GM19043 (cell line): ENCODE measurements at regions not wholly inside any gene's neighbourhood (a gene's known extent, or its start where the extent isn't known, plus 50 kb on each side); places are given as distances from the start of the nearest gene placed in this dataset.
A peak's percentile ranks its signal among the peaks of the same experiment; 100 is the strongest.

Experiments used
- ATAC-seq: cut with Tn5 transposase; IDR thresholded peaks from one replicate; pipeline ENCODE4 v1.9.1; 2021; ENCODE audit warnings: low read depth; ENCODE audit not compliant: unreplicated experiment

- no peak for ATAC-seq
These were observed 240.7 kb downstream of the LPIN1 start for GRCh38 chr2:11987151-11987550.

DNA sequence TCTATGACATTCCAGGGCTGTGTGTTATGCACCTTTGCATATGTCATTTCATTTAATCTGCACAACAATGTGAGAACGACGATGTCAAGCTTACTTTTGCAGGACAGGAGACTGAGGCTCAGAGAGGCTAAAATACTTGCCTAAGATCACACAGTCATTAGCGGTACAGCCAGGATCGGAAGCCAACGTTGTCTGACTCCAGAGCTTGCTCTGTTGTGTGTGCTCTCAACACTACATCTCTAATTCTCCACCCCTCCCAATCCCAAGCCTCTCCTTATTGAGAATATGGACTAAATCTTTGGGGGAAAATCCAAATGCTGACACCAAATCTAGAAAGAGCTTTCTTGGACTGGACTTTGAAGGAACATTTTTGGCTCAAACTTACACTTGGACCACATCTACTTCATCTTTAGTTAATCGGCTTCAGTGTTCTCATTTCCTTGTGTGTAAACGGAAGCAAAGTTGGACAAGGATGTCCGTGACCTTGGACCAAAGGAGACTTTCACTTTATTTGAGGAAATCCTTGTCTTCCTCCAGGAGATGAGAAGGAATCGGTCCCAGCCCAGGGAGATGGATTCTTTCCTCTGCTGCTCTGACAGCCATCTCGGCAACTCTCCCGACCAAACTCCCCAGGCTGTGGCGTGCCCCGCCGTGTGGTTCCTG lies 242.4 kb downstream of the LPIN1 start:
- ATAC-seq, result no peak

DNA sequence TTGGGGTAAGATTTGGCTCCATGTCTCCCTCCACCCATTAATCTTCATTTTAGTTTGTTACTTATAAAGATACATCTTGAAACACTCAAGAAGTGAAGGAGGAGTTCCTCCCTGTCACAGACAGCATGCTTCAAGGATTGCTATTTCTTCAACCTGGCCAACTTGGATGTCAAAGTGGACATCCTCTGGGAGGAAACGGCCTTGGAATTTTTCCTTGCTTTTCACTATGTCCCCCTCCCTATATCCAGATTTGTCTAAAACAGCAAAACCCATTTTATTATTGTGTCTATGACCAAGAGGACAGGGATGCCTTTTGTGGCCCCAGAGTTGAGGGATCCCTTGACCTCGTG lies 242.9 kb downstream of the LPIN1 start:
- no peak for ATAC-seq

DNA sequence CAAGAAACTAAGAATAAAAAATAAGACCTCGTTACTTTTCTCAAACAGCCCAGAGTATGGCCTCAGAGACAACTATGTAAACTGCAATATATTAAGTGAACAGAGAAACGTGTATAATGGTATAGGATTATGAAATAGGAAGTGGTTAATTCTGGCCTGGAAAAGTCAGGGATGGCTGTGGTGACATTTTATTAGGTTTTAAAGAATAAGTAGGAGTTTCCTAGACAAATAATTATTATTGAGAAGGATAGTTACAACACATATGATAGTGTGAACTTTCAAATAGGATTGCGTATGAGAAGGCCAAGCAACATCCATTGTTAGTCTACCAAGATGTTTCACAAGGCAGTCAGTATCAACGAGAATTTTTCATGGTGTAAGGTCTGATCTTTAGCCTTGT lies 244.1 kb downstream of the LPIN1 start:
- no peak for ATAC-seq

DNA sequence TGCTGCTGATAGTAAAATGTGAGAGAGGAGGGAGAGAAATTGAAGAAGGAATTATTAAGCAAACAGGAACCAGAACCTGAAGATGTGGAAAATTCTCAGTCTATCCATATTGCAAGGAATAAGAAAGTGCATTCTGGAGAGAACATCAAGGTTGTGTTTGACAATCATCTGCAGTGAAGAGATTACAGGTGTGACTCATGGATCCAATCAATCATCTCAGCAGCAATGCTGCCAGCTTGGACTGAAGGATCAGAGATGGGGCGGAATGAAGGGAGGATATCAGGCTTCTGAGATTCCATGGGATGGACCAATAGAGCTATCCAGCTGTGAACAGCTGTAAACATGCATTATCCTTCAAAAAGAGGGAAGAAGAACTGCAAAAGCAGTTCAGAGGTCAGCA lies 247.3 kb downstream of the LPIN1 start:
- no peak for ATAC-seq

DNA sequence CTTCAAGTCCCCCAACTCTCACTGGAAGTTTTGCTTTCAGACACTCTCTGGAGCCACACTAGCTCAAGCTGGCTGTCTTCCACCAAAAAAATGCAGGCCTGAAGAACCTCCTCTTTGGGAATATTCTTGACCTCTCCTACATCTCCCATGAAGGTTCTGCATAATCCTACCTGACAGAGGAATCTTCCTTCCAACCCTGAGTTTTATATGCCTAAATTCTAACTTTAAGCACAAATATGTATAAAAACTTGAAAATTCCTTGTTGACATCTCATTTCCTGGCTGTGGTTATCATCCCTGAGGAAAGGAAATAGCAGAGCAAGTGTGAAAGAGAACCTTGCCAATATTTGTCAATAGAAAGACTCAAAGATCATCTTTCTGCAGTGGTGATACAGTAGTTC lies 249.0 kb downstream of the LPIN1 start:
- no peak for ATAC-seq

- ATAC-seq, result no peak
These were observed 250.2 kb downstream of the LPIN1 start for GRCh38 chr2:11996618-11997017.

GRCh38 chr2:11997142-11997541 lies 250.7 kb downstream of the LPIN1 start:
- no peak for ATAC-seq

GRCh38 chr2:11998218-11998617 lies 251.8 kb downstream of the LPIN1 start:
- no peak for ATAC-seq

- ATAC-seq, result no peak
These were observed 252.4 kb downstream of the LPIN1 start for GRCh38 chr2:11998626-11999378.

DNA sequence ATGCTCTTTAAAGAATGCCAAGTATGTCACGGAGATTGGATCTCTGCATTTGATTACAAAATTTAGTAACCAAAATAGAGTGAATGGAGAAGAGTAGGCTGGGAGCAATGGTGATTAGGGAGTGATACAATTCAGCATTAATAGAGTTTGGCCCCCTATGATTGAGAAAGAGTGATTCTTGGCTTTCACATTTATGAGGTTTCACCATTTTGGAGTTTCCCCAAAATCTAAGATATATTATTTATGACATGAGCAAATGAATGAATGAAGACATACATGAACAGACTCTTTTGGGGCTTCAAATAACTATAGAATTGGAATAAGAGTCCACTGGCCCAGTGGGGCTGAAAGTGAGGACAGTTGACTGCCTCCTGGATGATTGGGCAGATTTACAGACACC lies 255.2 kb downstream of the LPIN1 start:
- ATAC-seq, result no peak

DNA sequence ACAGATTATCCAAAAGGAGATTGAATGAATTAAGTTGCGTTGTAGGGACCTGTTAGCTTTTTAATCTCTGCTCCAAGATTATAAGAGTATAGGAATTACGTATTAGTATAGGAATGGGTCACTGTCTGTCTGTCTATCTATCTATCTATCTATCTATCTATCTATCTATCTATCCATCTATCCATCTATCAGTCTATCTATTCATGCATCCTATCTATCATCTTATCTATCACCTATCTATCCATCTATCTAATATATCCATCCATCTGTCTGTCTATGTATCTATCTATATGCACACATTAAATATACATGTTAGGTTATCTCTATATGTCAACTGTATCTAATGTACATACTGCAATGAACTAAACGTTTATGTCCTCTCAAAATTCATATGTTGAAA lies 255.8 kb downstream of the LPIN1 start:
- no peak for ATAC-seq

DNA sequence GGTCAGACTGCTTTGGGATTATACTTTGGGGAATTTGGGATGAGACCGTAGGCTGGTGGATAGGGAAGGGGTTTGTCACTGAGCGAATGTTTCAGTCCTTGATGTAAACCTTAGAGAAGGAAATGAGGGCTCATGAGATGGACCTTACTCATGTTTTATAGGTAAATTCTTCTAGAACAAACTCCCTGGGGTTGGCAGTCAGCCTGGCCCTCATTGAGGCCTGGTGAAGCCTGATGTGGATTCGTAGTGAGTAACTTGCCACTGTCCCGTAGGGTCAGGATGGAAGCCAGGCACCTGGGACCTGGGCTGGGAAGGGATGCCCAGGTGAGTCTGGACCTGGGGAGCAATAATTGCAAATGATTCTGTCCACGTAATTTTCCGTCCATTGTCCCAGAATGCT lies 258.3 kb downstream of the LPIN1 start:
- ATAC-seq, result no peak

GRCh38 chr2:12005886-12006681 lies 259.7 kb downstream of the LPIN1 start:
- peak; percentile 87 for ATAC-seq

DNA sequence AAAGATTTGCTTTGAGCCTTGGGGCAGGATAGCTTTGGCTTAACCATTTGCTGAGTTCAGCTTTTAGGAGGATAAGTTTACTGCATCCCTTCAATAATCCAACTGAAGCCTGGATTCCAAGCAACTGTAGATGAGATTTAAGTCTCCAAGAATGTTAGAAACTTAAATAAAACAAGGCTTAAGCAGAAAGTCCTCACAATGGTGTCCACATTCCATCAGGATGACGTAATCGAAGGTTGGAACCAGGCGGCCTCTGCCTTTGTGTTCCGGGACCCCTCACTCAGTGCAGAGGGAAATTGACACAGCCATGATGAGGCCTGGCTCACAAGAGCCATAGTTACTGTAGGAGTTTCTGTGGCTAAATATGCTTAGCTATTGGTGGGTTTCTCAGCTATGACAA lies 260.4 kb downstream of the LPIN1 start:
- ATAC-seq, result no peak

DNA sequence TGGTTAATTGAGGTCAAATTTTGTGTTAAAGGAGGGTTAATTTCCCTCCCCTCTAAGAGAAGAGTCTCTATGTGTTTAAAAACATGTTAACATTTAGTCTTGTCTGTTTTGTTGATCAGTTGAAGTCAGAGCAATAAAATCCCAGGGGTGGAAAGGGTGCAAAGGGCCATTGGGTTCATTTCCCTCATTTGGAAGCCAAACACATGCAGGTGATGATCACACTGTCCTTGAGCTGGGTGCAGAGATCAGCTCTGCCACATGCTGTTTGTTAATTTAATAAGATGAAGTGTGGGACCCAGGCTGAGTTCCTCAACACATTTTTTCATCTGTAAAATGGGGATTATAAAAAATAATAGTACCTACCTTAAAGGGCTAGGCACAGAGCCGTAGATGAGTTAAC lies 260.9 kb downstream of the LPIN1 start:
- no peak for ATAC-seq

GRCh38 chr2:12008425-12009061 lies 262.1 kb downstream of the LPIN1 start:
- peak; percentile 65 for ATAC-seq

DNA sequence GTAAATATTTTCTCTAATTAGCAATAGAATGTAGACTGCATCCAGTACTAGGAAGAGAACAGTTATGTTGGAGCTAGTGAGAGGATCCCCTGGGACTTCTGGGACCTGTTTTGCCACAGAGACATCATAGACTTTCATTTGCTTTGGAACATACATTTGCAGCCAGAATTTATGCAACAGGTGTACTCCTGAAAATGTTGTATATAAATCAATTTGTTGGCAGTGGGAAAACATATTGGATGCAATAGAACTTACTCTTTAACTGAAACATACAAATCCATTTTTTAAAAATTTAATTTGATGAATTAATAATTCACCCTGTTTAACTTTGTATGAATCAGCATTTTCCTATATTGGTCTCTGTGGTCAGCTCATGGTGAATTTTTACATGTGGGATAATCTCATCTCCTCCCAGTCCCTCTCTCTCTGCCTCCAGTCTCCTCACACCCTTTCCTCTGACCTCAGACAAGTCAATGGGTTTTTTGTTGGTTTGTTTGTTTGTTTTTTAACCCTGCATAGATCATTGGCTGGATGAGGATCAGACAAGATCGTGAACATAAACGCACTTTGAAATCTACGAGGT lies 263.0 kb downstream of the LPIN1 start:
- ATAC-seq, result no peak

DNA sequence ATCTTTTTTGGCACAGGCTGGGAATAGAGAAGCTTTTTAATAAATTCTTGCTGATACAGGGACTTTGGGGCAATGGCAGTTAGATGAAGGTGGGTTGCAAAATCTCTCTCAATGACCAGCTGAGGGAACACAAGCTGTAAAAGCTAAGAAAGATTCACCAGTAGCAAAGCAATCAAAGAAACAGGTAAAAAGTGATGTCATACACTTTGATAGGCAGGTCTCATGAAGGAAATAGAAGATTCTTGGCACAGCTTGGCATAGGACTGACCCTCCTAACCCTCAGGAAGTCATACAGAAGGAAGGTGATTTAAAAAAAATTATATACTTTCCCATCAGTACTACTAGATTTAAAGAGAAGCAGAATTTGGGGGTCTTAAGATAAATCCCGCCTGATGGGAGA lies 263.6 kb downstream of the LPIN1 start:
- no peak for ATAC-seq

DNA sequence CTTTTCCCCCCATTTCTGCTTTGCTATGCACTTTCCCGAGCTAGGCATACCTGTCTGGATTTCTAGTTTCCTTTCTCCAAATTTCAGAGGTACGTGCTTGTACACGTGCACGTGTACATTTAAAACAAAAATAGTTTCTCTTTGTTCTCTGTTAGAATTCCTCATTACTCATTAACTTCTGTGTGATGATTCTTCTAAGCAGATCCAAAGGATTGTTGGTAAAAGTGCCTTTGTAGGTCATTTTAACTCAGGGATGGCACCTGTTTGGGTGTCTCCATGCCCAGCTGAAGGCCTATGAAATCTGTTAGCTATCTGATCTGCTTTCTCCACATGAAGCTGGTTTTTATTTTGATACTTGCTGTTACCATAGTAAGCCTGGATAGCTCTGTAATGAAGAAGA lies 264.3 kb downstream of the LPIN1 start:
- no peak for ATAC-seq
